ENCODE measurements at regions not wholly inside any gene's neighbourhood (a gene's known extent, or its start where the extent isn't known, plus 50 kb on each side); places are given as distances from the start of the nearest gene placed in this dataset.
"Not testable (repeated sequence)": the region's sequence is repeated elsewhere in the genome, so short reads cannot be mapped to it uniquely, and the experiment has no call there.

DNA sequence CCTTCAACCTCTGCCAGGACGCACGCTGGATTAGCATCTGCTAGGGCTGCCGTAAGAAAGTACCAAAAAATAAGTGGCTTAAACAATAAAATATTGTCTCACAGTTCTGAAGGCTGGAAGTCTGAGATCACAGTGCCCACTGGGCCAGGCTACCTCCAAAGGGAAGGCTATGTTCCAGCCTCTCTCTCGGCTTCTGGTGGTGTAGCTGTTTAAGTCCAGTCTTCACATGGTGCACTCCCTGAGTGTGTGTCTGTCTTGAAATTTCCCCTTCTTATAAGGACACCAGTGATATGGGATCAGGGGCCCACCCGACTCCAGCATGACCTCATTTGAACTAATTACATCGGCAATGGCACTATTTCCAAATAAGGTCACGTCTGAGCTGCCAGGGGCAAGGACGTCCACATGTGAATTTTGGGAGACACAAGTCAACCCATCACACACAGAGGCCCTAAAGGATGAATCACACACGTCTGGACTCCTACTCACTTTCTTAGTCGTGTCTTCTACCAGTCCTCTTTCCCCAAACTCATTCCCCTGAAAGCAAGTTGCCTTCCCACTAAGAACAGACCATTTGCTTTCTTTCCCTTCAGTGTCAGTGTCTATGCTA lies 359.4 kb downstream of the BCL2L11 start:
- not testable (repeated sequence) for H3K27me3 ChIP-seq (ENCODE audit: control insufficient read depth, insufficient read depth, low read length); H3K36me3 ChIP-seq (ENCODE audit: control insufficient read depth, insufficient read depth, low read length); DNase-seq (ENCODE audit: low read depth); H3K4me3 ChIP-seq (ENCODE audit: low read depth, low read length)

DNA sequence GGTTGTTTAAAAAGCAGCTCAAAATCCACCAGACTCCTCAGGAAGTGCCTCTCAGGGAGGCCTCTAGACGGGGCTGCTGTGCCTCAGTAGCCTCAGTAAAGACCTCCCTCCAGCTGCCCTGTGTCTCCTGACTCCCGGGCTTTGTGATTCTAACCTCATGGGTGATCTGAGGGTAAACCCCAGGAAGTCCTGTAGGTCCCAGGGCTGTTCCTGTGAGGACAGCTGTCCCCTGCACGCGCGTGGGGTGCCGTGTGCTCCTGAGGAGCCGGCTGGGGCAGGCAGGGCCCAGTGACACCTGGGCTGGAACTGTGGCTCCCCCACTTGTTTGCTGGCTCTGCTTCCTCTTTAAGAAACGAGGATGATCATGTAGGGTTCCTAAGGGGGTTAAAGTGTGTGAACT lies 359.9 kb downstream of the BCL2L11 start:
- not testable (repeated sequence) for DNase-seq (ENCODE audit: low read depth); H3K4me3 ChIP-seq (ENCODE audit: low read depth, low read length); H3K27me3 ChIP-seq (ENCODE audit: control insufficient read depth, insufficient read depth, low read length); H3K36me3 ChIP-seq (ENCODE audit: control insufficient read depth, insufficient read depth, low read length)

DNA sequence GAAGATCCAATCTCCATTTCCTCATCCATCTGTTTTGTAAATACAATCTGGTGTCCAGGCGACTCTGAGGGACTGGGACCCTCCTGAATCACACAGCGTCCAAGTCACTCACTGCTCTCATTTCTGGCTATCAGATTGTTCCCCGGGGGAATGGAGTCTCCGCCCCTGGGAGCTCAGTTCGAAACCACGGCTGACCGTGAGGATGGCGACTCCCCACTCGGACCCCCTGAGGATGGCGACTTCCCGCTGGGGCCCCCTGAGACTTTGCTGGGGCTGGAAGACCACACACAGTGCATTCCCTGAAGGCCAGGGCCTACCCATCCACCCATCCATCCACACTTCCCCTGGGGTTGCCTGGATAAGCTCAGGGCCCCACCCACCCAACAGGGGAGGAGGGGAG lies 360.5 kb downstream of the BCL2L11 start:
- H3K27me3 ChIP-seq (ENCODE audit: control insufficient read depth, insufficient read depth, low read length): not testable (repeated sequence)

DNA sequence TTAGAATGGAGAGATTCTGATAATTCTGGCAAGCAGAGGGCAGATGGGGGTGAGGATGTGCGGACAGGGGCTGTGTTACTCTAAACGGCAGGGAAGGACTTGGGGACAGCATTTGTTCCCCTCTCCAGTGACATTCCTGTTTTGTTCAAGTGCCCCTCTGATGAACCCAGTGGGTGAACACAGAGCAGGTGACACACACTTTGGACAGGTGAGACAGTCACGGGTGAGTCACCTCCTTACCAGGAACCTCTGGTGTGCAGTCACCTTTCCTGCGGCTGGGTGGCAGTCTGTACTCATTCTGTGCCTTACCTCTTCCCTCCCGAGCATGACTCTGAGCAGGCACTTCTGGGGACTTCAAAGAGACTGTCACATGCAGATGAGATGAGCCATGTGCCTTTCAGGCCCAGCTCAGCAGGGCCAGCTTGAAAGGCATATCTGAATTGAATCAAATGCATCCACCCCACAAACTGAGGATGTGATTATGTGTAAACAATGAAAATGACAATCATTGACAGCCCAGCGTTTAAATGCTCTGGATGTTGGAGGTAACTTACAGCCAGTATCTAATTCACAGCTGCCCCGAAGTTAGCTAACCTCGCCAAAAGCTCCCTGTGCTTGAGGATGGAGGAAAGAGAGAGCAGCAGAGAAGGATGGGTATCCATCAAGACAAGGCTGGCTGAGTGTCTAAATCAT lies 362.4 kb downstream of the BCL2L11 start:
- not testable (repeated sequence) for H3K36me3 ChIP-seq (ENCODE audit: control insufficient read depth, insufficient read depth, low read length); H3K27me3 ChIP-seq (ENCODE audit: control insufficient read depth, insufficient read depth, low read length); DNase-seq (ENCODE audit: low read depth); H3K4me3 ChIP-seq (ENCODE audit: low read depth, low read length)

More for the DNA sequence above, 360.5 kb downstream of the BCL2L11 start:
- not testable (repeated sequence) for DNase-seq (ENCODE audit: low read depth); H3K4me3 ChIP-seq (ENCODE audit: low read depth, low read length); H3K36me3 ChIP-seq (ENCODE audit: control insufficient read depth, insufficient read depth, low read length)

DNA sequence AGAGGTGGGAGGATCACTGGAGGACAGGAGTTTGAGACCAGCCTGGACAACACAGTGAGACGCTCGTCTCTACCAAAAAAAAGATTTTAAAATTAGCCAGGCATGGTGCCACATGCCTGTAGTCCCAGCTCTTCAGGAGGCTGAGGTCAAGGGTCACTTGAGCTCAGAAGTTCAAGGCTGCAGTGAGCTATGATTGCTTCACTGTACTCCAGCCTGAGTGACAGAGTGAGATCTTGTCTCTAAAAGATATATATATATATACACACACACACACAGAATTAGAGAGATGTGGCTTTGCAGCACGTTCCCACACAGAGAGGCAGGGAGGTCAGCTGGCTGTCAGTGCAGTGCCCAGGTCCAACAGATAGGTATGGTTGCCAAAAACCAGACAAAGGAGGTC lies 363.4 kb downstream of the BCL2L11 start:
- DNase-seq (ENCODE audit: low read depth); H3K27me3 ChIP-seq (ENCODE audit: control insufficient read depth, insufficient read depth, low read length); H3K4me3 ChIP-seq (ENCODE audit: low read depth, low read length); H3K36me3 ChIP-seq (ENCODE audit: control insufficient read depth, insufficient read depth, low read length): not testable (repeated sequence)

DNA sequence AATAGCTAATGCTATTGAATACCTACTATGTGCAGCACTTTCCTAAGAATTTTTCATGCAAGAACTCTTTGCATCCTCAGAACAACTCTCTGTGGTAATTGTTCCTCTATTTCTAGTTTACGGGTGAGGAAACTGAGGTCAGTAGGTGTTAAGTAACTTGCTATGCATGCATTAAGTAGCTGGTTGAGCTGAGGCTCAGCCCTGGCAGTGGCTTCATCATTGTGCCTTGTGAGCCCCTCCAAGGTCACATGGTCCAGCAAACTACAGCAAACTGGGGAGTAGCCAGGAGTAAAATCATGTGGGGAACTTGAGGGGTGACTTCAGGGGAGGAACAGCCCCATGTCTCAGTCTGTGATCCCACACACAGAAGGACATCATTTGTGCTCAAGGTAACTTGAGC lies 365.2 kb downstream of the BCL2L11 start:
- H3K27me3 ChIP-seq (ENCODE audit: control insufficient read depth, insufficient read depth, low read length); H3K4me3 ChIP-seq (ENCODE audit: low read depth, low read length); DNase-seq (ENCODE audit: low read depth); H3K36me3 ChIP-seq (ENCODE audit: control insufficient read depth, insufficient read depth, low read length): not testable (repeated sequence)

DNA sequence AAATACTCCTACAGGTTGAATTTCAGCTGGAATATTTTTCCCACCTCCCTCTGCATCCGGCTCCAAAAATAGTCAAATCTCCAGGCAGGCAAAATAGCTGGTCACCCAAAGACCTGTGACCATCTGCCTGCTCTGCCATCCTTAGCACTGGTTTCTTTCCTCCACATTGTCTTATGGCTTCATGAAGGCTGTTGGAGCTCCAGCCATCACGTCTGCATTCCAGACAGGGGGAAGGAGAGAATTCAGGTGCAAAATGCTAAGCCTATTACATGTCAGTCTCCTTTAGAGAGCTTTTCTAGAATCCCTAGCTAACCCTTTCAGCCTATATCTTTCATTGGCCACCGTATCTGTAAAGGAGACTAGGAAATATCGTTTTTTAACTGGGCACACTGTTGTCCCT lies 367.7 kb downstream of the BCL2L11 start:
- not testable (repeated sequence) for H3K36me3 ChIP-seq (ENCODE audit: control insufficient read depth, insufficient read depth, low read length); H3K27me3 ChIP-seq (ENCODE audit: control insufficient read depth, insufficient read depth, low read length); H3K4me3 ChIP-seq (ENCODE audit: low read depth, low read length); DNase-seq (ENCODE audit: low read depth)

DNA sequence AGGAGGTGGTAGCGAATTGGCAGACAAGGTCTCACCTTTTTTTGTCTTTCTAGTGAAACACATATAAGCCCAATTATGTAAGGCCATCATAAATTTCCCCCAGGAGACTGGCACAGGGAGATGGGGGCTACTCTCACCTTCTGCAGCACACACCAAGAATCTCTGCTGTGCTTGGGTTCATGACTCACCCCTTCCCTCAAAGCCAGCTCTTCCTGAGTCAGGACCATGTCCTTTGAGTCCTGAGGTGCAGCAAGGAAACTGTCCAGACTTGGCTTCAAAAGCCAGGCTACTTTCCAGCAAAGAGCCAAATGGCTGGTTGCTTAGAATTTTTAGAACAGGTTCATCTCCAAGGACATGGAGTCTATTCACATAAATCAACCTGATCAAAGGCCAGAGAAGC lies 368.7 kb downstream of the BCL2L11 start:
- not testable (repeated sequence) for DNase-seq (ENCODE audit: low read depth); H3K36me3 ChIP-seq (ENCODE audit: control insufficient read depth, insufficient read depth, low read length); H3K27me3 ChIP-seq (ENCODE audit: control insufficient read depth, insufficient read depth, low read length); H3K4me3 ChIP-seq (ENCODE audit: low read depth, low read length)

DNA sequence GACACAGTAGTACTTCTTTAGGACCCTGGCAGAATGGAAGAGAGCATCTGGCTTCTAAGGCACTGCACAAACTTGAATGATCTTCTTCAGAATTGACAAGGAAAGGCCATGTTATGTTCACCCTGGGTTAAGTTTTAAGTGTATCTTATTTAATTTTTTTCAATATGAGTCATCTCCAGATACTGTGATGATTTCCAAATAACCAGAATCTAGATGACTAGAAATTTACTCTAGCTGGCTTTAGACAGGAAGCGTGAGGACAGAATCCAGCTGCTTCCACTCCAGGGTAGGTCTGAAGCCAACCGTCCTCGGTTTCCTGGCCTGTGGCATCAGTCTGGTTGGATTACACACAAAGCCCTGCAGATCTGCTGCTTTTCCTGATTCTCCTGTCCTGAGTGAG lies 370.5 kb downstream of the BCL2L11 start:
- H3K27me3 ChIP-seq (ENCODE audit: control insufficient read depth, insufficient read depth, low read length); DNase-seq (ENCODE audit: low read depth); H3K36me3 ChIP-seq (ENCODE audit: control insufficient read depth, insufficient read depth, low read length); H3K4me3 ChIP-seq (ENCODE audit: low read depth, low read length): not testable (repeated sequence)

DNA sequence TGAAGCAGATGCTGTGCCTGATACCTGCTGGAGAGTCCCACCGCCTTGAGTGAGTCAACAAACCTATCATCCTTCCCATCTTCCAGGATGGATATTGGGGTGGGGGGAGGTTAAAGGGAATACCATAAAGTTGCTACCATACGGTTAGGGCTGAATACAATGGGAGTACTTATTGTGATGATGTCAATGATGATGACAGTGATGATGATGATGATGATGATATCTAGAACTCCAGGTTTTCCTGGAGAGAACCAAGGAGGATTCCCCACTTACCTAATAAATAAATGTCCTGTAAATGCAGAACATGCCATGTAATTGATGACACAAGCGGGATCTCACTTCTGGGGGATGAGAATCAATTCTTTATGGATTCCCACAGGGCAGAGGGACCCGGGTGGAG lies 370.9 kb downstream of the BCL2L11 start:
- not testable (repeated sequence) for H3K36me3 ChIP-seq (ENCODE audit: control insufficient read depth, insufficient read depth, low read length); H3K27me3 ChIP-seq (ENCODE audit: control insufficient read depth, insufficient read depth, low read length); DNase-seq (ENCODE audit: low read depth); H3K4me3 ChIP-seq (ENCODE audit: low read depth, low read length)

DNA sequence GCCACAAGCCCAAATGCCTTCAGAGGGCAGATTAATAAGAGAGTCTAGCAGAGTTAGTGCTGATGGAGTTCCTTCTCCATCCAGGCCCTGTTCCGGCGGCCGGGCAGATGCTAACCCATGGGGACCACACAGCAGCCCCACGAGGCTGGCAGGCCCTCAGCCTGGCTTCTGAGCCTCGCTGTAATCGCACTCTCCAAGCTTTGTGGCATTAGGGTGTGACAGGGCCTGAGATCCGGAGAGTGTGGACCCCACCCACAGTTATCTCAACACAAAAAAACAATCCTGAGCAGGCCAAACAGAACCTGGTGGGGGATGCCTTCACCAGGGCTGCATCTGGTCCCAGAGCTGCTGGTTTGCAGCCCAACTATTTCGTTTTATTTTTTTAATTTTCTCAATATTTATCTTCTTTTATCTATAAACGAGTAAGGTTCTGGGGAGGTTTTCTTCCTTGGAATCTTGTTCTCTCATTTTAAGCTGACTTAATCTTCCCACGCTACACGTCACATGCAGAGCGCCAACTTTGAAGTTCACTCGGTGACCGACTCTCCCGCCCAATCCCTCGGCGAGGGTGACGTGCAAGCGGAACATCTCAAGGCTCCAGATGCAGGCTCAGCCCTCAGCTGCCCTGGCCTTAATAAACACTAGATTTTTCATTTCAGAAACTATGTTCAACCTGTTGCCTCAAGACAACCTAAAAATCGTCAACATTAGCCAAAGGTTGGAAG lies 372.4 kb downstream of the BCL2L11 start:
- not testable (repeated sequence) for H3K27me3 ChIP-seq (ENCODE audit: control insufficient read depth, insufficient read depth, low read length); DNase-seq (ENCODE audit: low read depth)
- peak overlapping the region; percentile 46 for H3K4me3 ChIP-seq (ENCODE audit: low read depth, low read length)

DNA sequence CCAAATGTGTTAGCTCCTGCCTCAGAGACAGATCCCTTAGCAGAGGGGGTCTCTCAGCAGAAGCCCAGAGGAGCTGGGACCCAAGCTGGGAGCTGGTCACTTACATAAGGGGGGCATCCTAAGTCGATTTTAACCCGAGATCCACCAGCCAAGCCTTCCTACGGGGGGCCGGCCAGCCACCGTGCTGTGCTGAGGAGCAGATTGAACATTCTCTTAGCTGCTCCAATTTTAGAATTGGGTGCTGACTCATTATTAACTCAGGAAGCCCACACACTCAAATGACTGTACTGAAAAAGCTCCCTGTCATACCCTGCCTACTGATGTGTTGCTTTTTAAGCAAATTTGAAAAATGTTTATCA lies 373.0 kb downstream of the BCL2L11 start:
- not testable (repeated sequence) for DNase-seq (ENCODE audit: low read depth); H3K27me3 ChIP-seq (ENCODE audit: control insufficient read depth, insufficient read depth, low read length); H3K36me3 ChIP-seq (ENCODE audit: control insufficient read depth, insufficient read depth, low read length)
- peak overlapping the region; percentile 46 for H3K4me3 ChIP-seq (ENCODE audit: low read depth, low read length)

More for the DNA sequence above, 372.4 kb downstream of the BCL2L11 start:
- H3K36me3 ChIP-seq (ENCODE audit: control insufficient read depth, insufficient read depth, low read length): not testable (repeated sequence)

DNA sequence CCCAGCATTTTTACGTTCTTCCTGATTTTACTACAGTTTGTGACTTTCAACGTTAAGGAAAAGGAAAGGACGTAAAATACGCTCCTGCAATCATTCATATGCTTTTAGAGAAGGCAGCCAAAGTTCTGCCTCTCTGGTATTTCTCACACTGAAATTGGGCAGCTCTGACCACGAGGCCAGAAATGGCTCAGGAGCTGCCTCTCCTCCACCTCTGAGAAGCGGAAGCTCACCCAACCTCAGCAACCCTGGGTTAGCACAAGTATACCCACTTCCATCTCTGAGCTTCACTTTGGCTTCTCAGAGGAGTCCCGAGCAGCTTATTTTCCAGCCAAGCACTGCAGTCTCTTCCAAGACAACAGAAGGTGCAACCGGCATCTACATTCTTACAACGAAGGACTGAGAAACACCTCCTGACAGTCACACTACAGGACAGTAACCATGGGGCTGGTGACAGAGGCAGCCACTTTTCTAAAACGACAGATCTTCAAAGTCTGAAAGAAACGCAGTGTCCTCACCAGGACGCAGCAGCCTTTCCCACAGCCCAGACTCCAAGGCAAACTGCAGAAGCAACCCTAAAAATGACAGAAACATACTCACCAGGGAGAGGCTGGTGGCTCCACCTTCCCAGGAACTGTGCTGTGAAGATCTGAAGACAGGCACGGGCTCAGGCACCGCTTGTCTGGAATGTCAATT lies 373.7 kb downstream of the BCL2L11 start:
- not testable (repeated sequence) for H3K36me3 ChIP-seq (ENCODE audit: control insufficient read depth, insufficient read depth, low read length); DNase-seq (ENCODE audit: low read depth); H3K27me3 ChIP-seq (ENCODE audit: control insufficient read depth, insufficient read depth, low read length)
- peak overlapping the region; percentile 45 for H3K4me3 ChIP-seq (ENCODE audit: low read depth, low read length)

DNA sequence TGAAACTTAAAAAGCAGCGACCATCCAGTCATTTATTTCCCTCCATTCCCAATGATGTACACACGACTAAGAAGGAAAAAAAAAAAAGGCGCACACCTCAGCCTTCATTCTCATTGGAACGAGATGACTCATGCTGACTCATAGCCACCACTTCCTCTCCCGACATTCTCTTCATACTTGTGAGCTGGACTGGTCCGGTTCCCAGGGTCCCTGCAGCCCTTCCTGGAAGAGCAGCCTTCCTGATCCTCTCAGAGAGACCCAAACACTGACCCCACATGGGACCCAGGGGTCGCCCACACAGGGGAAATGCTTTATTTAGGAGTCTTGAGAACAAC lies 374.2 kb downstream of the BCL2L11 start:
- peak overlapping the region; percentile 45 for H3K4me3 ChIP-seq (ENCODE audit: low read depth, low read length)
- not testable (repeated sequence) for H3K27me3 ChIP-seq (ENCODE audit: control insufficient read depth, insufficient read depth, low read length); DNase-seq (ENCODE audit: low read depth); H3K36me3 ChIP-seq (ENCODE audit: control insufficient read depth, insufficient read depth, low read length)

DNA sequence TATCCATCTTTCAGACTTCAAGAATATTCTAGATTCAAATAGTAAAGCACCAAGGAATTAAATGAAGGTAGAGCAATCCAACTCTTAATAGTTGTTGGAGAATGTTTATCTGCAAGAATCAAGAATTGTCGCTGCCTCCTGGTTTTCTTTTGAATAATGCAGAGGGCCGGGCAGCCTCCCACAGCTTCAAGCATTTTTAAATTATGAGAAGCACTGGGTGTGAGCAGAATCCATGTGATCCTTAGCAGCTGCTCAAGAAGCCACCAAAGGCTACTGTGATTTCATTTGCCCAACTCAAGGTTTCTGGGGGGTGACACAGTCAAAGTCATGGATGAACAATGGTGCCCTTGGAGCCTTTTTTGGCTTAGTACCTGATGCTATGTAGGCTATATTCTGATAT lies 374.9 kb downstream of the BCL2L11 start:
- not testable (repeated sequence) for H3K4me3 ChIP-seq (ENCODE audit: low read depth, low read length); H3K27me3 ChIP-seq (ENCODE audit: control insufficient read depth, insufficient read depth, low read length); DNase-seq (ENCODE audit: low read depth)

More for the DNA sequence above, 374.9 kb downstream of the BCL2L11 start:
- not testable (repeated sequence) for H3K36me3 ChIP-seq (ENCODE audit: control insufficient read depth, insufficient read depth, low read length)

Data from kidney epithelial cell (primary cell).